GM19324 (cell line): ENCODE measurements at regions not wholly inside any gene's neighbourhood (a gene's known extent, or its start where the extent isn't known, plus 50 kb on each side); places are given as distances from the start of the nearest gene placed in this dataset.
A peak's percentile ranks its signal among the peaks of the same experiment; 100 is the strongest.
"Not testable (repeated sequence)": the region's sequence is repeated elsewhere in the genome, so short reads cannot be mapped to it uniquely, and the experiment has no call there.

ENCODE experiments used
- ATAC-seq: cut with Tn5 transposase; IDR thresholded peaks from one replicate; pipeline ENCODE4 v1.9.1; 2021; ENCODE audit warnings: mild to moderate bottlenecking, moderate library complexity; ENCODE audit not compliant: unreplicated experiment, low FRiP score

GRCh38 chr10:90011281-90011680 lies 309.9 kb downstream of the KIF20B start:
- not testable (repeated sequence) for ATAC-seq

GRCh38 chr10:90018819-90019218 lies 317.4 kb downstream of the KIF20B start:
- peak; percentile 57 for ATAC-seq

- ATAC-seq = no peak
Measured at GRCh38 chr10:90020506-90020905, 319.1 kb downstream of the KIF20B start.

GRCh38 chr10:90023950-90024349 lies 322.6 kb downstream of the KIF20B start:
- no peak for ATAC-seq

- no peak for ATAC-seq
Measured at GRCh38 chr10:90028312-90028711, 326.9 kb downstream of the KIF20B start.

GRCh38 chr10:90031776-90032175 lies 330.4 kb downstream of the KIF20B start:
- ATAC-seq = no peak

- no peak for ATAC-seq
Measured at GRCh38 chr10:90032519-90032918, 331.1 kb downstream of the KIF20B start.

GRCh38 chr10:90034862-90035261 lies 333.5 kb downstream of the KIF20B start:
- ATAC-seq = not testable (repeated sequence)

DNA sequence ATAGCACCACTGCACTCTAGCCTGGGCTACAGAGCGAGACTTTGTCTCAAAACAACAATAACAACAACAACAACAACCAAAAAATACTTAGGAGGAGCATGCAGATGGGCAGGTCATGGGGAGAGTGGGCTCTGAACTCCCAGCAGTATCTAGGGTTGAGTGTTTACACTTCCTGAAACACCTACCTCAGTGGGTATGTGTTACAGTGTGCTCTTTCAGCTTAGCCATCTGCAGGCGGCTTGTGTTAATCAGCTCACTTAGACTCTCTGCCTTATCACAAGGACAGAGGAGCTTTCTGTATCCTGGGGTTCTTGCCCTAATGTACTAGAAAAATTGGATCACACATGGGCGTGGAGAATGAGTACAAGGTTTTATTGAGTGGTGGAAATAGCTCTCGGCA lies 340.2 kb downstream of the KIF20B start:
- ATAC-seq = no peak

- ATAC-seq = no peak
Measured at GRCh38 chr10:90042075-90042474, 340.7 kb downstream of the KIF20B start.

GRCh38 chr10:90047243-90047729 lies 345.9 kb downstream of the KIF20B start:
- peak; percentile 86 for ATAC-seq

DNA sequence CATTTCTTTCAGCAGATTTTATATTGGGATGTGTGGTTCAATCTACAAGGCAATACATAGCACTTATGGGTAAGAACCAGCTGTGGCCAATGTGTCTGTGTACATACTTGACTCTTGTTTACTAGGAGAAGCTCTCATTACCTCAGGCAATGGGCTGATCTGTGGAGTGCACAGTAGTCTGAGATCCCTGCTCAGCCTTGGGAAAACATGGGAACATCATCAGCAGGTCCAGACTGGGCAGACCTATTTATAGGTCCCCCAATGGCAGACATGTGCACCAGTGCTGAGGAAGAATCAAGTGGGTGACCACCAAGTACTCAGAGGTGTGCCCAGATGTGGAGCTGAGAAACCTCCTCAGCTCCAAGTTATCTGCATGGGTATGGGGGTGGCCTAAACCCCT lies 349.7 kb downstream of the KIF20B start:
- no peak for ATAC-seq

GRCh38 chr10:90051474-90051873 lies 350.1 kb downstream of the KIF20B start:
- no peak for ATAC-seq

DNA sequence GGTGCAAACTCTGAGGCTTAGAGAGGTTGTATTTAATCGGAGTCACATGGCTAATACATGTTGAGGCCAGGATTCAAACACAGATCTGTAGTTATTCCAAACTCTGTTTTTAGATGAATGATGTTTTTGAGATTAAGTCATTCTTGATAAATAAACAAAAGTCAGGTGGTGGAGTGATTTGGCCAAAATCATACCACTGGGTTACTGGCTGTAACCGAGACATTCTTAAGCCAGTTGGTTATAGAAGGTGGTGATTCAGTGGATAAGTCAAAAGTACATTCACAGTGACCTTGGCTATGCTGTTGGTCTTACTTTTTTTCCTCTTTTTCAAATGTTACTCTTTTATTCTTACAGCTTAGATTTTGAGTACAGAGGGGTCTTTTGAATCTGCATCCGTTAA lies 361.4 kb downstream of the KIF20B start:
- ATAC-seq = no peak

GRCh38 chr10:90064295-90064694 lies 362.9 kb downstream of the KIF20B start:
- ATAC-seq = no peak

GRCh38 chr10:90066435-90066834 lies 365.0 kb downstream of the KIF20B start:
- ATAC-seq = no peak

DNA sequence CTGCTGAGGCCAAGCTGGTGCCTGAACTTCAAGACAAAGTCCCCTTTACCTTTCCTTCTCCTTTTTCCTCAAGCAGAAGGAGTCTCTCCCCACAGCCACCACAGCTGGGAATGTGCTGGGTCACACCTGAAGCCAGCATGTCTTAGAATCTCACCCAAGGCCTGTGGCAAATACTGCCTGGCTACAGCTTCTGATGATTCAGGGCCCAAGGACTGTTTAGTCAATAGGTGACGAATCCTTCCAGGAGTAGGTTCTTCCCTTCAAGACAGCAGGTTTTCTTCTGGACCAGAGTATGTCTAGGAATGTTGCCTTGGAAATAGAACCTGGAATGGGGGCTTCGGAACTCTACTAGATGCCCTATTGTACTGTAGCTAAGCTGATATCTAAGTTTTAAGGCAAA lies 374.6 kb downstream of the KIF20B start:
- ATAC-seq = no peak

DNA sequence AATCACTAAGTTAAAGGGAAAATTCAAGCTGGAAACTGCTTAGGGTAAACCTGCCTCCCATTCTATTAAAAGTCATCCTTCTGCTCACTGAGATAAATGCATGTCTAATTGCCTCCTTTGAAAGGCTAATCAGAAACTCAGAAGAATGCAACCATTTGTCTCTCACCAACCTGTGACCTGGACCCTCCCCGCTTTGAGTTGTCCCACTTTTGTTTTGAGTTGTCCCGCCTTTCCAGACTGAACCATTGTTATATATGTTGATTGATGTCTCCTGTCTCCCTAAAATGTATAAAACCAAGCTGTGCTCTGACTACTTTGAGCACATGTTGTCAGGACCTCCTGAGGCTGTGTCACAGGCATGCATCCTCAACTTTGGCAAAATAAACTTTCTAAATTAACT lies 378.4 kb downstream of the KIF20B start:
- no peak for ATAC-seq

DNA sequence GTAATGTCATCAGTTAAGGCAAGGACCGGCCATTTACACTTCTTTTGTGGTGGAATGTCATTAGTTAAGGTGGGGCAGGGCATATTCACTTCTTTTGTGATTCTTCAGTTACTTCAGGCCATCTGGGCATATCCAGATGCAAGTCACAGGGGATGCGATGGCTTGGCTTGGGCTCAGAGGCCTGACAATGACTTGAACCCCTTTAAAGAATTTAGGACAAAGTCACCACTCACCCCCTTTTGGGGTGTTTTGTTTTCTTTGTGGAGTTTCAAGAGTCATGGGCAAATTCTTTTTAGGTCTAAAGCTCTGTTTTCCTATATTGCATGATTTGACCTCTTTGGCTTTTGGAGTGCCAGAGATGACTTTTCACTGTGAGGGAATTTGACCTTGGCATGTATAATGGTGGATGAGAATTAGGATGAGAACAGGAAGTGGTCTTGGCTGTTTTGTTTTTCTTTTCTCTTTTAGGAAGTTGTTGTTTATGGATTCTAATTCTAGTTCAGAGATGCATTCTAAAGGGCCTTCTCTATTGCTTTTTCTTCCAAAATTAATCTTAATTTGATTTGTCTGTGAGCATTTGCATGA lies 385.3 kb downstream of the KIF20B start:
- not testable (repeated sequence) for ATAC-seq

DNA sequence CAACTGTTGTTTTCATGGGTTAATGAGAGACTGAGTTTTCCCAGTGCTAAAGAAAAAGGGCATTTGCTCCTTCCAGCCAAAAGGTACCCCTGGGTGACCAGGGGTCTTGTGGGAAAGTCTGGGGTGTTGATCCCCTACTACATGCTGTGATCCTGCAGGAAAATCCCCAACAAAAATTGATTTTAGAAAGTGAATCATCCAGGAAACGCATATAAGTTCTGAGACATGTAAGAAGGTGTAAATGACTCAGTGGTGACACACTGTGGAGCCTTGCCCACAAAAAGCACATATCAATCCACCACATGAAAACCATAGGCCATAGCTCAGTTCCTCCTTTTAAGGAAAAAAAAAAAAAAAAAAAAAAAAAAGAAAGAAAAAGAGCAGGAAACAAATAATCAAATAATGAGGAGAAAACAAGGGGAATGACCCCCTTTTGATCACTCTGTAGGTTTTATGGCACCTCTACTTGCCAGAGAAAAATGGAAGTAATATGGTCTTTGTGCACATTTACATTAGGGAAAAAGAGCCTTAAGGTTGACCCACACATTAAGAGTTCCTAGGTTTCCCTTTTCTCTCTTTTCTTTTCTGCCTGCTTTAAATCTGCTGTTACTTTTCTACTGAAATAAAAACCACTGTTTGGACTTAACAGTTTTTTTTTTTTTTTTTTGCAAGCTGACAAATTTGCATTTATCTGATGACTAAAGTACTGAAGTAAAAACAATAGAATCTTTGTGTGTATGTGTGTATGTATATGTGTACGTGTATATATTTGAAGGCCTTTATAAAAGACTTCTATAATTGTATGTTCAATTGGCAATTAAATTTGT lies 386.0 kb downstream of the KIF20B start:
- ATAC-seq = peak; percentile 84

DNA sequence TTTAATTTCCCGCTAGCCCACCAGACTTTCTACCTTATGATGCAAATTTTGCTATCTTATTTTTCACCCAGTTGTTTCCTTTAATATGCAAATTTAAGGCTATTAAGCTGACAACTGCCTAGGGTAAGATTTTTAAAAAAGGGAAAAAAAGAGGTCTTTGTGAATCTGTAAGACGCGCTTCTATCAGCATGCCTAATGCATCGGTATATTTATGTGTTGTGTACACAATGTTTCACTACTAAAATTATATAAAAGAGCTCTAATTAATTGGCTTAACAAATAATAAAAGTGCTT lies 386.6 kb downstream of the KIF20B start:
- ATAC-seq = no peak

DNA sequence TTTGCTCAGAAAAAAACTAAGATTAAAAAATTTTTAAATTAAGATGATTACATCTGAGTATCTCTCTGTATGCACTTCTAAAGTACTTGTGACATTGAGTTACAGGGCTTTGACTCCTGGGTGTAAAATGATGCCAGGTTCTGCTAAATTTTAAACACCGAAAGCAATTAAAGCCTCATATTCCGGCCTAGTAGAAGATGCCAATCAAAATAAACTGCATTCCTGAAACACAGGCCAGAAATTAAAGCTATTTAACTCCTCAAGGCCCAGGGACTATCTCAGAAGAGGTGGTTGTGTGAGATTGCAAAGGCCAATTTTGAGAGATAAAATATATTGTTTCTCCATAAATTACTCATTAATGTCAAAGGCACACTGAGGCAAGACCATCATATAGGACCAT lies 388.3 kb downstream of the KIF20B start:
- no peak for ATAC-seq
